ENCODE measurements at regions not wholly inside any gene's neighbourhood (a gene's known extent, or its start where the extent isn't known, plus 50 kb on each side); places are given as distances from the start of the nearest gene placed in this dataset.

- no peaks in the 10 kb centered on the region for H3K4me1 ChIP-seq
- no peaks in the 10 kb centered on the region for H3K36me3 ChIP-seq
- TF ChIP-seq CTCF (IDR thresholded peaks at IDR 0.05) (no peak), POLR2A (IDR thresholded peaks at IDR 0.05) (no peak)
- no peaks in the 10 kb centered on the region for H3K9me3 ChIP-seq
- no peaks in the 10 kb centered on the region for H3K27me3 ChIP-seq
- intact Hi-C loops (cut with DNase I), result no loop called here
- H3K27ac ChIP-seq, result no peak overlapping the region
- H3K4me3 ChIP-seq, result no peak overlapping the region
- 78 to 80% methylated on average over 3 of the region's 3 CpGs for WGBS, 2 donors
- DNase-seq, result no peak
Observed at GRCh38 chr16:9449597-9449996, 358.2 kb downstream of the HAPSTR1 start.

GRCh38 chr16:9457215-9457614, 365.8 kb downstream of the HAPSTR1 start:
- no peak for DNase-seq
- no peaks in the 10 kb centered on the region for H3K36me3 ChIP-seq
- TF ChIP-seq POLR2A (IDR thresholded peaks at IDR 0.05), result no peak
- TF ChIP-seq CTCF (IDR thresholded peaks at IDR 0.05), result no peak
- H3K27me3 ChIP-seq, result no peaks in the 10 kb centered on the region
- H3K27ac ChIP-seq, result no peak overlapping the region
- no peaks in the 10 kb centered on the region for H3K4me1 ChIP-seq
- H3K9me3 ChIP-seq, result no peaks in the 10 kb centered on the region
- no peak overlapping the region for H3K4me3 ChIP-seq
- 50 to 54% methylated on average over 2 of the region's 2 CpGs for WGBS, 2 donors
- intact Hi-C loops (cut with DNase I), result no loop called here

GRCh38 chr16:9458816-9459215, 367.4 kb downstream of the HAPSTR1 start:
- H3K4me1 ChIP-seq, result no peaks in the 10 kb centered on the region
- H3K4me3 ChIP-seq, result no peak overlapping the region
- H3K27me3 ChIP-seq, result no peaks in the 10 kb centered on the region
- H3K36me3 ChIP-seq, result no peaks in the 10 kb centered on the region
- no peak for TF ChIP-seq CTCF (IDR thresholded peaks at IDR 0.05)
- TF ChIP-seq POLR2A (IDR thresholded peaks at IDR 0.05), result no peak
- no peak overlapping the region for H3K27ac ChIP-seq
- WGBS, 2 donors, result 53 to 68% methylated on average over 6 of the region's 6 CpGs
- DNase-seq, result no peak
- no peaks in the 10 kb centered on the region for H3K9me3 ChIP-seq
- intact Hi-C loops (cut with DNase I), result no loop called here

- 53 to 55% methylated on average over 7 of the region's 7 CpGs for WGBS, 2 donors
- DNase-seq, result no peak
- no peak overlapping the region for H3K4me3 ChIP-seq
- no peaks in the 10 kb centered on the region for H3K4me1 ChIP-seq
- H3K27me3 ChIP-seq, result no peaks in the 10 kb centered on the region
- H3K36me3 ChIP-seq, result no peaks in the 10 kb centered on the region
- intact Hi-C loops (cut with DNase I), result no loop called here
- no peak overlapping the region for H3K27ac ChIP-seq
- TF ChIP-seq CTCF (IDR thresholded peaks at IDR 0.05), result no peak
- no peak for TF ChIP-seq POLR2A (IDR thresholded peaks at IDR 0.05)
- no peaks in the 10 kb centered on the region for H3K9me3 ChIP-seq
Observed at GRCh38 chr16:9462984-9463383, 371.5 kb downstream of the HAPSTR1 start.

GRCh38 chr16:9463461-9463860, 372.0 kb downstream of the HAPSTR1 start:
- Histone ChIP-seq H3K27ac (no peak overlapping the region), H3K27me3 (no peaks in the 10 kb centered on the region), H3K4me1 (no peaks in the 10 kb centered on the region), H3K9me3 (no peaks in the 10 kb centered on the region), H3K36me3 (no peaks in the 10 kb centered on the region), H3K4me3 (no peak overlapping the region)
- no peak for TF ChIP-seq CTCF (IDR thresholded peaks at IDR 0.05)
- no peak for TF ChIP-seq POLR2A (IDR thresholded peaks at IDR 0.05)
- intact Hi-C loops (cut with DNase I), result no loop called here
- WGBS, 2 donors, result 51 to 65% methylated on average over 3 of the region's 3 CpGs
- no peak for DNase-seq
